Neural progenitor cell (in vitro differentiated cells): ENCODE measurements at regions not wholly inside any gene's neighbourhood (a gene's known extent, or its start where the extent isn't known, plus 50 kb on each side); places are given as distances from the start of the nearest gene placed in this dataset.

Source experiments
- DNase-seq: peaks from one replicate; pipeline ENCODE4 v3.0.0-alpha.2; 2016; ENCODE audit warnings: low spot score
- H2AFZ ChIP-seq: fragments of 200-600 bp; sonication (generic); replicated peaks from 2 replicates; pipeline ENCODE4 v1.6.1; 2016; ENCODE audit warnings: antibody characterized with exemption
- H3F3A ChIP-seq: fragments of 200-600 bp; sonication (generic); 2 replicates; pipeline ENCODE4 v1.6.1; 2016; ENCODE audit warnings: antibody characterized with exemption, low read depth
- H3K27ac ChIP-seq: fragments of 200-600 bp; sonication (generic); 2 replicates; pipeline ENCODE4 v1.5.1; 2016; ENCODE audit warnings: mild to moderate bottlenecking
- H3K27me3 ChIP-seq: fragments of 200-600 bp; sonication (generic); 2 replicates; pipeline ENCODE4 v1.6.1; 2016; ENCODE audit warnings: mild to moderate bottlenecking, moderate library complexity
- H3K36me3 ChIP-seq: fragments of 200-600 bp; sonication (generic); 2 replicates; pipeline ENCODE4 v1.5.1; 2016
- H3K4me1 ChIP-seq: fragments of 200-600 bp; sonication (generic); 2 replicates; pipeline ENCODE4 v1.6.1; 2016; ENCODE audit warnings: mixed run types
- H3K4me2 ChIP-seq: fragments of 200-600 bp; sonication (generic); 2 replicates; pipeline ENCODE4 v1.6.1; 2016
- H3K4me3 ChIP-seq: fragments of 200-600 bp; sonication (generic); 2 replicates; pipeline ENCODE4 v1.5.1; 2016
- H3K79me2 ChIP-seq: fragments of 200-600 bp; sonication (generic); 2 replicates; pipeline ENCODE4 v1.6.1; 2016; ENCODE audit warnings: low read depth
- H3K9ac ChIP-seq: fragments of 200-600 bp; sonication (generic); 2 replicates; pipeline ENCODE4 v1.6.1; 2016
- H3K9me3 ChIP-seq: fragments of 200-600 bp; sonication (generic); 2 replicates; pipeline ENCODE4 v1.5.1; 2016; ENCODE audit warnings: low read depth
- H4K20me1 ChIP-seq: fragments of 200-600 bp; sonication (generic); 2 replicates; pipeline ENCODE4 v1.6.1; 2016; ENCODE audit warnings: low read depth
- H3K27ac Mint-ChIP-seq: 3 replicates; pipeline ENCODE4 v1.8.0; 2021; ENCODE audit warnings: mixed read lengths
- H3K27me3 Mint-ChIP-seq: 2 replicates; pipeline ENCODE4 v1.8.0; 2022; ENCODE audit warnings: low read depth, mild to moderate bottlenecking, inconsistent platforms, moderate library complexity, mixed read lengths; ENCODE audit not compliant: insufficient read depth
- H3K36me3 Mint-ChIP-seq: 3 replicates; pipeline ENCODE4 v1.8.0; 2021; ENCODE audit warnings: mixed read lengths
- H3K4me1 Mint-ChIP-seq: 3 replicates; pipeline ENCODE4 v1.8.0; 2021; ENCODE audit warnings: mixed read lengths
- H3K4me3 Mint-ChIP-seq: 3 replicates; pipeline ENCODE4 v1.8.0; 2021; ENCODE audit warnings: mild to moderate bottlenecking, moderate library complexity, mixed read lengths
- H3K9me3 Mint-ChIP-seq: 3 replicates; pipeline ENCODE4 v1.8.0; 2020; ENCODE audit warnings: mixed read lengths
- CTCF ChIP-seq: fragments of 200-600 bp; sonication (generic); IDR thresholded peaks from 2 replicates; pipeline ENCODE4 v1.5.1; 2017; ENCODE audit warnings: antibody characterized with exemption, mild to moderate bottlenecking
- EZH2 ChIP-seq: fragments of 200-600 bp; sonication (generic); IDR thresholded peaks from 2 replicates; pipeline ENCODE4 v1.6.1; 2017; ENCODE audit warnings: antibody characterized with exemption, mild to moderate bottlenecking, moderate library complexity
- EZH2phosphoT487 ChIP-seq: fragments of 200-600 bp; sonication (generic); IDR thresholded peaks from 2 replicates; pipeline ENCODE4 v1.6.1; 2017; ENCODE audit warnings: antibody characterized with exemption

GRCh38 chr10:36390221-36390620 lies 735.2 kb upstream of the ANKRD30A start:
- Mint-ChIP-seq H3K36me3 (no peaks in the 10 kb centered on the region), H3K4me3 (no peak overlapping the region)

GRCh38 chr10:36388166-36388565 lies 737.2 kb upstream of the ANKRD30A start:
- no peaks in the 10 kb centered on the region for H3K27me3 Mint-ChIP-seq
- H3K4me1 Mint-ChIP-seq, result no peaks in the 10 kb centered on the region
- TF ChIP-seq CTCF (no peak), EZH2phosphoT487 (no peak), EZH2 (no peak)

More at GRCh38 chr10:36390221-36390620, 735.2 kb upstream of the ANKRD30A start:
- H3K9ac ChIP-seq, result no peak overlapping the region
- no peaks in the 10 kb centered on the region for H3K27me3 ChIP-seq
- H3K4me1 ChIP-seq, result no peaks in the 10 kb centered on the region
- H3K27ac Mint-ChIP-seq, result no peak overlapping the region
- H3K27me3 Mint-ChIP-seq, result no peaks in the 10 kb centered on the region
- H3K4me3 ChIP-seq, result no peak overlapping the region
- no peak overlapping the region for H3K27ac ChIP-seq
- no peaks in the 10 kb centered on the region for H3K79me2 ChIP-seq
- TF ChIP-seq EZH2phosphoT487 (no peak), CTCF (no peak), EZH2 (no peak)
- H4K20me1 ChIP-seq, result no peaks in the 10 kb centered on the region
- no peaks in the 10 kb centered on the region for H3K9me3 ChIP-seq
- no peaks in the 10 kb centered on the region for H3F3A ChIP-seq
- DNase-seq, result no peak
- H3K4me2 ChIP-seq, result no peak overlapping the region
- no peaks in the 10 kb centered on the region for H3K4me1 Mint-ChIP-seq
- H3K9me3 Mint-ChIP-seq, result no peaks in the 10 kb centered on the region
- H2AFZ ChIP-seq, result no peak overlapping the region
- H3K36me3 ChIP-seq, result no peaks in the 10 kb centered on the region

GRCh38 chr10:36385693-36386092 lies 739.7 kb upstream of the ANKRD30A start:
- no peak overlapping the region for H3K9ac ChIP-seq
- Mint-ChIP-seq H3K4me1 (no peaks in the 10 kb centered on the region), H3K27ac (no peak overlapping the region), H3K27me3 (peaks cover 2% of the 10 kb centered on the region), H3K36me3 (no peaks in the 10 kb centered on the region), H3K9me3 (no peaks in the 10 kb centered on the region), H3K4me3 (no peak overlapping the region)
- H3K4me1 ChIP-seq, result no peaks in the 10 kb centered on the region
- H3K4me2 ChIP-seq, result no peak overlapping the region
- TF ChIP-seq EZH2 (no peak), EZH2phosphoT487 (no peak), CTCF (no peak)
- no peaks in the 10 kb centered on the region for H3K27me3 ChIP-seq
- H4K20me1 ChIP-seq, result no peaks in the 10 kb centered on the region
- H2AFZ ChIP-seq, result no peak overlapping the region
- H3F3A ChIP-seq, result no peaks in the 10 kb centered on the region
- H3K27ac ChIP-seq, result no peak overlapping the region
- no peak for DNase-seq
- H3K4me3 ChIP-seq, result no peak overlapping the region
- H3K79me2 ChIP-seq, result no peaks in the 10 kb centered on the region
- H3K9me3 ChIP-seq, result no peaks in the 10 kb centered on the region
- H3K36me3 ChIP-seq, result no peaks in the 10 kb centered on the region

More at GRCh38 chr10:36388166-36388565, 737.2 kb upstream of the ANKRD30A start:
- Mint-ChIP-seq H3K9me3 (no peaks in the 10 kb centered on the region), H3K4me3 (no peak overlapping the region), H3K36me3 (no peaks in the 10 kb centered on the region), H3K27ac (no peak overlapping the region)
- Histone ChIP-seq H3K27ac (no peak overlapping the region), H2AFZ (no peak overlapping the region), H3K36me3 (no peaks in the 10 kb centered on the region), H3K27me3 (no peaks in the 10 kb centered on the region), H3F3A (no peaks in the 10 kb centered on the region), H3K4me3 (no peak overlapping the region), H3K9ac (no peak overlapping the region), H3K4me2 (no peak overlapping the region), H3K79me2 (no peaks in the 10 kb centered on the region), H3K9me3 (no peaks in the 10 kb centered on the region), H4K20me1 (no peaks in the 10 kb centered on the region), H3K4me1 (no peaks in the 10 kb centered on the region)
- no peak for DNase-seq

- Histone ChIP-seq H3K9me3 (no peaks in the 10 kb centered on the region), H3K36me3 (no peaks in the 10 kb centered on the region), H3F3A (no peaks in the 10 kb centered on the region), H3K4me2 (no peak overlapping the region), H2AFZ (no peak overlapping the region), H3K9ac (no peak overlapping the region), H3K4me3 (no peak overlapping the region), H3K27me3 (no peaks in the 10 kb centered on the region), H3K79me2 (no peaks in the 10 kb centered on the region), H4K20me1 (no peaks in the 10 kb centered on the region), H3K4me1 (no peaks in the 10 kb centered on the region), H3K27ac (no peak overlapping the region)
- H3K27ac Mint-ChIP-seq, result no peak overlapping the region
- no peaks in the 10 kb centered on the region for H3K4me1 Mint-ChIP-seq
- no peak for TF ChIP-seq EZH2
- TF ChIP-seq CTCF, result no peak
- TF ChIP-seq EZH2phosphoT487, result no peak
- no peaks in the 10 kb centered on the region for H3K9me3 Mint-ChIP-seq
- no peak overlapping the region for H3K4me3 Mint-ChIP-seq
- no peaks in the 10 kb centered on the region for H3K36me3 Mint-ChIP-seq
- peaks cover 2% of the 10 kb centered on the region for H3K27me3 Mint-ChIP-seq
- no peak for DNase-seq
Observed at GRCh38 chr10:36383349-36383748, 741.3 kb upstream of the FZD8 start.
